Ishikawa (cell line): ENCODE measurements at regions not wholly inside any gene's neighbourhood (a gene's known extent, or its start where the extent isn't known, plus 50 kb on each side); places are given as distances from the start of the nearest gene placed in this dataset.

Experiments used
- CEBPB ChIP-seq: IDR thresholded peaks from 2 replicates; pipeline ENCODE4 v1.6.1; 2012
- CREB1 ChIP-seq: IDR thresholded peaks from 2 replicates; pipeline ENCODE4 v1.6.1; 2012; ENCODE audit warnings: low read depth
- EGR1 ChIP-seq: IDR thresholded peaks from 2 replicates; pipeline ENCODE4 v1.6.1; 2012
- EP300 ChIP-seq: IDR thresholded peaks from 2 replicates; pipeline ENCODE4 v1.6.1; 2012; ENCODE audit warnings: borderline replicate concordance
- FOXM1 ChIP-seq: IDR thresholded peaks from 2 replicates; pipeline ENCODE4 v1.6.1; 2012; ENCODE audit warnings: low read depth, borderline replicate concordance
- NFIC ChIP-seq: IDR thresholded peaks from 2 replicates; pipeline ENCODE4 v1.6.1; 2012
- RAD21 ChIP-seq: IDR thresholded peaks from 2 replicates; pipeline ENCODE4 v1.6.1; 2012; ENCODE audit warnings: low read depth
- TAF1 ChIP-seq: IDR thresholded peaks from 2 replicates; pipeline ENCODE4 v1.6.1; 2012; ENCODE audit warnings: low read depth, mild to moderate bottlenecking
- TCF12 ChIP-seq: IDR thresholded peaks from 2 replicates; pipeline ENCODE4 v1.6.1; 2012; ENCODE audit warnings: low read depth
- TEAD4 ChIP-seq: IDR thresholded peaks from 2 replicates; pipeline ENCODE4 v1.6.1; 2012
- USF1 ChIP-seq: IDR thresholded peaks from 2 replicates; pipeline ENCODE4 v1.6.1; 2012
- YY1 ChIP-seq: IDR thresholded peaks from 2 replicates; pipeline ENCODE4 v1.6.1; 2012; ENCODE audit warnings: low read depth
- ZBTB7A ChIP-seq: IDR thresholded peaks from 2 replicates; pipeline ENCODE4 v1.6.1; 2012; ENCODE audit warnings: low read depth
- TF ChIP-seq, protein P1 (sequence below): IDR thresholded peaks from 2 replicates; pipeline ENCODE4 v1.6.1; 2012
- TF ChIP-seq, protein P2 (sequence below): IDR thresholded peaks from 2 replicates; pipeline ENCODE4 v1.6.1; 2012; ENCODE audit warnings: low read depth, mild to moderate bottlenecking

GRCh38 chr9:108056805-108057386 lies 567.3 kb upstream of the KLF4 start:
- TF ChIP-seq USF1 (no peak), ZBTB7A (no peak), CREB1 (no peak), TAF1 (no peak), EGR1 (no peak), TEAD4 (no peak)
- TF ChIP-seq, protein P1, sequence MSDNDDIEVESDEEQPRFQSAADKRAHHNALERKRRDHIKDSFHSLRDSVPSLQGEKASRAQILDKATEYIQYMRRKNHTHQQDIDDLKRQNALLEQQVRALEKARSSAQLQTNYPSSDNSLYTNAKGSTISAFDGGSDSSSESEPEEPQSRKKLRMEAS: no peak

GRCh38 chr9:108056084-108056804 lies 566.7 kb upstream of the KLF4 start:
- TF ChIP-seq CEBPB (no peak), TEAD4 (no peak), TAF1 (no peak), TCF12 (no peak), NFIC (no peak), ZBTB7A (no peak), USF1 (no peak)

GRCh38 chr9:108054131-108054630 lies 564.6 kb upstream of the KLF4 start:
- no peak for TF ChIP-seq EGR1
- TF ChIP-seq RAD21: no peak
- no peak for TF ChIP-seq TCF12
- no peak for TF ChIP-seq TAF1
- no peak for TF ChIP-seq USF1
- TF ChIP-seq YY1: no peak
- TF ChIP-seq ZBTB7A: no peak
- TF ChIP-seq EP300: no peak
- TF ChIP-seq TEAD4: no peak
- TF ChIP-seq, protein P1: no peak
- TF ChIP-seq, protein P2, sequence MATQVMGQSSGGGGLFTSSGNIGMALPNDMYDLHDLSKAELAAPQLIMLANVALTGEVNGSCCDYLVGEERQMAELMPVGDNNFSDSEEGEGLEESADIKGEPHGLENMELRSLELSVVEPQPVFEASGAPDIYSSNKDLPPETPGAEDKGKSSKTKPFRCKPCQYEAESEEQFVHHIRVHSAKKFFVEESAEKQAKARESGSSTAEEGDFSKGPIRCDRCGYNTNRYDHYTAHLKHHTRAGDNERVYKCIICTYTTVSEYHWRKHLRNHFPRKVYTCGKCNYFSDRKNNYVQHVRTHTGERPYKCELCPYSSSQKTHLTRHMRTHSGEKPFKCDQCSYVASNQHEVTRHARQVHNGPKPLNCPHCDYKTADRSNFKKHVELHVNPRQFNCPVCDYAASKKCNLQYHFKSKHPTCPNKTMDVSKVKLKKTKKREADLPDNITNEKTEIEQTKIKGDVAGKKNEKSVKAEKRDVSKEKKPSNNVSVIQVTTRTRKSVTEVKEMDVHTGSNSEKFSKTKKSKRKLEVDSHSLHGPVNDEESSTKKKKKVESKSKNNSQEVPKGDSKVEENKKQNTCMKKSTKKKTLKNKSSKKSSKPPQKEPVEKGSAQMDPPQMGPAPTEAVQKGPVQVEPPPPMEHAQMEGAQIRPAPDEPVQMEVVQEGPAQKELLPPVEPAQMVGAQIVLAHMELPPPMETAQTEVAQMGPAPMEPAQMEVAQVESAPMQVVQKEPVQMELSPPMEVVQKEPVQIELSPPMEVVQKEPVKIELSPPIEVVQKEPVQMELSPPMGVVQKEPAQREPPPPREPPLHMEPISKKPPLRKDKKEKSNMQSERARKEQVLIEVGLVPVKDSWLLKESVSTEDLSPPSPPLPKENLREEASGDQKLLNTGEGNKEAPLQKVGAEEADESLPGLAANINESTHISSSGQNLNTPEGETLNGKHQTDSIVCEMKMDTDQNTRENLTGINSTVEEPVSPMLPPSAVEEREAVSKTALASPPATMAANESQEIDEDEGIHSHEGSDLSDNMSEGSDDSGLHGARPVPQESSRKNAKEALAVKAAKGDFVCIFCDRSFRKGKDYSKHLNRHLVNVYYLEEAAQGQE: no peak
- TF ChIP-seq NFIC: no peak
- TF ChIP-seq FOXM1: no peak
- TF ChIP-seq CREB1: no peak

DNA sequence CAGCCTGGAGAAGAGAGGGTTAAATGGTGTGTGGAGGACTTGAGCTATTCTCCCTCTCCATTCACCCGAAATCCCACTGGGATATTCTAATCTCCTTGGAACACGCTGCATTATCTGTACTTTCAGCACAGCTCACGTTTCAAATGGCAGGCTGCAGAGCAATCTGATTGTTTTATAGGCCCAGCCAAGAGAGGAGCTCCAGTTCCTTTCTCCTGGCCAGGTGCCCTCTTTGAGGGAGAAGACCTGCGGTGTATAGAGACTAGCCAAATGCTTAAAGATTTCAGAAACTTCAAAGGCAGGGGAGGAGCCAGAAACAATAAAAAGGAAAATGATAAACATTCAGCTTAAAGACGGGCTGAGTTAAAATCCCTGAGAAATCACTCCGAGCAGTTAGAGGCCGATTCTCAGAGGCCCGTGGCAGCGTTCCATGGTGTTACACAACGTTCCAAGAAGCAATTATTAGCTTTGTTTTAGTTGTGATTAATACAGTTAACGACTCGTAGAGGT lies 564.0 kb upstream of the KLF4 start:
- TF ChIP-seq NFIC (0 out of 2 replicates have a peak, but pooled peaks have one; percentile 16), USF1 (no peak), EGR1 (no peak), YY1 (no peak), RAD21 (no peak), CEBPB (0 out of 2 replicates have a peak, but pooled peaks have one; percentile 25), FOXM1 (no peak), CREB1 (no peak)
- TF ChIP-seq, protein P2: no peak
- TF ChIP-seq, protein P1: no peak
